HCT116 (cell line): ENCODE measurements at regions not wholly inside any gene's neighbourhood (a gene's known extent, or its start where the extent isn't known, plus 50 kb on each side); places are given as distances from the start of the nearest gene placed in this dataset.

ENCODE experiments used
- ATAC-seq: fragments of 200-7000 bp; cut with Tn5 transposase; 2 replicates; pipeline ENCODE4 v1.9.1; 2020; ENCODE audit warnings: mild to moderate bottlenecking, moderate library complexity
- BruUV-seq: library from RNA; stranded (reverse); fragments of 400-500 nt; replicated peaks from 2 replicates; lab custom pipeline; 2021; lab: Mats Ljungman, UMichigan
- CTCF ChIA-PET: fragments of 300-600 bp; sonication (Branson Sonifier 250); formaldehyde crosslinking; loops from one replicate; lab custom pipeline; 2021; ENCODE audit warnings: antibody characterized with exemption; lab: Charles Lee
- POLR2A ChIA-PET: fragments of 300-600, 350-600 bp; sonication (Branson Sonifier 250); formaldehyde crosslinking; loops from one replicate; lab custom pipeline; 2021; ENCODE audit warnings: antibody characterized with exemption; lab: Charles Lee
- RAD21 ChIA-PET, 2 experiments: fragments of 300-600 bp; sonication (Branson Sonifier 250); formaldehyde crosslinking; loops; one replicate each; lab custom pipeline; 2023; ENCODE audit warnings: low total read pairs in 2 of 2; ENCODE audit not compliant: uncharacterized antibody in 2 of 2, unreplicated experiment in 2 of 2, low non-redundant PET in 1 of 2; lab: Charles Lee
- DNase-seq: peaks from one replicate; pipeline ENCODE4 v3.0.0-alpha.2; 2010; ENCODE audit warnings: low read depth, low spot score
- H2AFZ ChIP-seq: fragments of 200-600 bp; shearing (Covaris generic), sonication (generic); 2 replicates; pipeline ENCODE4 v1.6.1; 2017; ENCODE audit warnings: low read depth, mixed run types, mixed read lengths, antibody characterized with exemption, low read length; ENCODE audit not compliant: poor library complexity, severe bottlenecking
- H3K27ac ChIP-seq: 2 replicates; pipeline ENCODE4 v1.5.1; 2012; ENCODE audit warnings: low read depth, low read length
- H3K27me3 ChIP-seq: fragments of 200-600 bp; sonication (generic); 2 replicates; pipeline ENCODE4 v1.6.1; 2016; ENCODE audit warnings: mixed run types, low read length, mixed read lengths; ENCODE audit not compliant: insufficient read depth
- H3K36me3 ChIP-seq, 2 experiments: fragments of 200-500 bp in 1 of 2; fragments of 200-600 bp in 1 of 2; sonication (Bioruptor generic) in 1 of 2; sonication (generic) in 1 of 2; 2 replicates each; pipeline versions ENCODE4 v1.5.1 to v1.6.1; 2014 to 2016; ENCODE audit warnings: low read length in 2 of 2, inconsistent platforms in 1 of 2, mixed read lengths in 1 of 2, mixed run types in 1 of 2; ENCODE audit not compliant: insufficient read depth in 2 of 2, control insufficient read depth in 1 of 2
- H3K4me1 ChIP-seq, 2 experiments: fragments of 200-600 bp in 1 of 2; sonication (generic) in 1 of 2; 2 replicates each; pipeline versions ENCODE4 v1.5.1 to v1.6.1; 2012 to 2017; ENCODE audit warnings: low read length in 2 of 2, inconsistent platforms in 1 of 2, mild to moderate bottlenecking in 1 of 2, mixed read lengths in 1 of 2, mixed run types in 1 of 2, moderate library complexity in 1 of 2; ENCODE audit not compliant: insufficient read depth in 2 of 2, control insufficient read depth in 1 of 2
- H3K4me2 ChIP-seq: fragments of 200-600 bp; sonication (generic); 2 replicates; pipeline ENCODE4 v1.6.1; 2017; ENCODE audit warnings: mixed run types, low read length, mixed read lengths
- H3K4me3 ChIP-seq, 2 experiments: fragments of 200-600 bp in 1 of 2; sonication (generic) in 1 of 2; replicated peaks in 1 of 2; 2 replicates each; pipeline ENCODE4 v1.5.1; 2011 to 2016; ENCODE audit warnings: low read length in 2 of 2, control low read depth in 1 of 2, low read depth in 1 of 2, mild to moderate bottlenecking in 1 of 2, mixed read lengths in 1 of 2, mixed run types in 1 of 2
- H3K79me2 ChIP-seq: fragments of 200-600 bp; sonication (generic); 2 replicates; pipeline ENCODE4 v1.6.1; 2017; ENCODE audit warnings: mild to moderate bottlenecking, mixed run types, low read length, moderate library complexity, mixed read lengths; ENCODE audit not compliant: insufficient read depth
- H3K9ac ChIP-seq: fragments of 200-600 bp; sonication (generic); 2 replicates; pipeline ENCODE4 v1.6.1; 2016; ENCODE audit warnings: low read length, mixed read lengths
- H3K9me2 ChIP-seq: fragments of 200-600 bp; sonication (generic), shearing (Covaris generic); 2 replicates; pipeline ENCODE4 v1.6.1; 2017; ENCODE audit warnings: mixed run types, mild to moderate bottlenecking, moderate library complexity; ENCODE audit not compliant: insufficient read depth
- H3K9me3 ChIP-seq, 2 experiments: fragments of 200-500 bp in 1 of 2; fragments of 200-600 bp in 1 of 2; sonication (Bioruptor generic) in 1 of 2; sonication (generic) in 1 of 2; 2 replicates each; pipeline ENCODE4 v1.6.1; 2014 to 2017; ENCODE audit warnings: low read length in 2 of 2, mixed read lengths in 2 of 2, inconsistent platforms in 1 of 2, low read depth in 1 of 2, mild to moderate bottlenecking in 1 of 2, mixed run types in 1 of 2, moderate library complexity in 1 of 2; ENCODE audit not compliant: control insufficient read depth in 1 of 2, insufficient read depth in 1 of 2
- H4K20me1 ChIP-seq: fragments of 200-600 bp; sonication (generic), shearing (Covaris generic); 2 replicates; pipeline ENCODE4 v1.6.1; 2017; ENCODE audit warnings: mixed run types, mild to moderate bottlenecking, moderate library complexity; ENCODE audit not compliant: insufficient read depth
- CBX3 ChIP-seq: IDR thresholded peaks from 2 replicates; pipeline ENCODE4 v1.6.1; 2012; ENCODE audit warnings: low read depth
- CEBPB ChIP-seq: IDR thresholded peaks from 2 replicates; pipeline ENCODE4 v1.6.1; 2012; ENCODE audit warnings: low read depth
- EZH2 ChIP-seq: fragments of 200-600 bp; sonication (generic); IDR thresholded peaks from 2 replicates; pipeline ENCODE4 v1.6.1; 2017; ENCODE audit warnings: antibody characterized with exemption, mixed run types
- EZH2phosphoT487 ChIP-seq: fragments of 200-600 bp; IDR thresholded peaks from 2 replicates; pipeline ENCODE4 v1.6.1; 2018; ENCODE audit warnings: antibody characterized with exemption, borderline replicate concordance
- FOSL1 ChIP-seq: IDR thresholded peaks from 2 replicates; pipeline ENCODE4 v1.6.1; 2012; ENCODE audit warnings: low read depth
- JUND ChIP-seq: IDR thresholded peaks from 2 replicates; pipeline ENCODE4 v1.6.1; 2012
- POLR2A ChIP-seq: IDR thresholded peaks from 2 replicates; pipeline ENCODE4 v1.7.0; 2011; ENCODE audit warnings: borderline replicate concordance; ENCODE audit not compliant: insufficient read depth, insufficient read length; ENCODE audit errors: extremely low read depth
- POLR2AphosphoS5 ChIP-seq: IDR thresholded peaks from 2 replicates; pipeline ENCODE4 v1.6.1; 2011; ENCODE audit warnings: mild to moderate bottlenecking, low read depth, low read length, moderate library complexity
- RAD21 ChIP-seq: IDR thresholded peaks from 2 replicates; pipeline ENCODE4 v1.6.1; 2012; ENCODE audit warnings: low read depth, mild to moderate bottlenecking
- TCF7L2 ChIP-seq: IDR thresholded peaks from 2 replicates; pipeline ENCODE4 v1.7.0; 2011; ENCODE audit warnings: borderline replicate concordance, inconsistent platforms; ENCODE audit not compliant: insufficient read depth, insufficient read length; ENCODE audit errors: extremely low read depth
- ZFX ChIP-seq: fragments of 450-650 bp; IDR thresholded peaks from 2 replicates; pipeline ENCODE4 v1.6.1; 2017
- ZNF274 ChIP-seq: fragments of 200-500 bp; sonication (Bioruptor generic); IDR thresholded peaks from 2 replicates; pipeline ENCODE4 v1.6.1; 2014; ENCODE audit warnings: mild to moderate bottlenecking, low read depth, low read length, inconsistent platforms
- intact Hi-C: fragments of 100-400 bp; cut with micrococcal nuclease; formaldehyde crosslinking; loops from 2 replicates; pipeline ENCODE4 v1.10.0; 2022
- TF ChIP-seq, protein P1 (sequence below), 3 experiments: fragments of 200-600 bp in 1 of 3; sonication (generic) in 1 of 3; IDR thresholded peaks in 2 of 3; conservative IDR thresholded peaks in 1 of 3; 2 replicates each; pipeline ENCODE4 v1.5.1; 2012 to 2017; ENCODE audit warnings: low read depth in 2 of 3, low read length in 2 of 3, antibody characterized with exemption in 1 of 3, borderline replicate concordance in 1 of 3, control low read depth in 1 of 3, mild to moderate bottlenecking in 1 of 3, mixed read lengths in 1 of 3, mixed run types in 1 of 3, moderate library complexity in 1 of 3; ENCODE audit not compliant: insufficient read depth in 1 of 3
- TF ChIP-seq, protein P2 (sequence below): IDR thresholded peaks from 2 replicates; pipeline ENCODE4 v1.6.1; 2012; ENCODE audit warnings: low read depth
- TF ChIP-seq, protein P3 (sequence below): IDR thresholded peaks from 2 replicates; pipeline ENCODE4 v1.6.1; 2012
- TF ChIP-seq, protein P4 (sequence below): IDR thresholded peaks from 2 replicates; pipeline ENCODE4 v1.6.1; 2012

DNA sequence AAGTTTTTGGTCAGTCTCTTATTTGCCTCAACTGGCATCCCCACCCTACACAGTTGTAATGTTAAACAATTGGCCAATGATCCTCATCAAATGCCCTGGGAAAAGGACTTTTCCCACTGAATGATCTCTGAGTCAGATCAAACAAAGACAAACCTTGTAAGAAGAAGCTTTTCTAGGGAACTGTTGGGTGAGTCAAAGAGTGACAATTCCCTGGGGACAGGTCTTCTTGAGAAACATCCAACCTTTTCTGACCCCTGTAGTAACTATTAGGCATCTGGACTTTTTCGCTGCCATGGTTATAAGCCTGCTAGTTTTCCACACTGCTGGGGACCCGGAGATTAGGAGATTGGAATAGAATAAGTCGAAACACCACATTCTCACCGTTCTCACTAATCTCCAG lies 789.8 kb upstream of the API5 start:
- TF ChIP-seq, protein P1, sequence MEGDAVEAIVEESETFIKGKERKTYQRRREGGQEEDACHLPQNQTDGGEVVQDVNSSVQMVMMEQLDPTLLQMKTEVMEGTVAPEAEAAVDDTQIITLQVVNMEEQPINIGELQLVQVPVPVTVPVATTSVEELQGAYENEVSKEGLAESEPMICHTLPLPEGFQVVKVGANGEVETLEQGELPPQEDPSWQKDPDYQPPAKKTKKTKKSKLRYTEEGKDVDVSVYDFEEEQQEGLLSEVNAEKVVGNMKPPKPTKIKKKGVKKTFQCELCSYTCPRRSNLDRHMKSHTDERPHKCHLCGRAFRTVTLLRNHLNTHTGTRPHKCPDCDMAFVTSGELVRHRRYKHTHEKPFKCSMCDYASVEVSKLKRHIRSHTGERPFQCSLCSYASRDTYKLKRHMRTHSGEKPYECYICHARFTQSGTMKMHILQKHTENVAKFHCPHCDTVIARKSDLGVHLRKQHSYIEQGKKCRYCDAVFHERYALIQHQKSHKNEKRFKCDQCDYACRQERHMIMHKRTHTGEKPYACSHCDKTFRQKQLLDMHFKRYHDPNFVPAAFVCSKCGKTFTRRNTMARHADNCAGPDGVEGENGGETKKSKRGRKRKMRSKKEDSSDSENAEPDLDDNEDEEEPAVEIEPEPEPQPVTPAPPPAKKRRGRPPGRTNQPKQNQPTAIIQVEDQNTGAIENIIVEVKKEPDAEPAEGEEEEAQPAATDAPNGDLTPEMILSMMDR (IDR thresholded peaks at IDR 0.05 in 2 of 3, conservative IDR thresholded peaks at IDR 0.05 in 1 of 3; ENCODE audit: borderline replicate concordance in 1 of 3, insufficient read depth in 1 of 3, low read depth in 2 of 3, low read length in 2 of 3): no peak
- no peak for TF ChIP-seq TCF7L2
- TF ChIP-seq, protein P2, sequence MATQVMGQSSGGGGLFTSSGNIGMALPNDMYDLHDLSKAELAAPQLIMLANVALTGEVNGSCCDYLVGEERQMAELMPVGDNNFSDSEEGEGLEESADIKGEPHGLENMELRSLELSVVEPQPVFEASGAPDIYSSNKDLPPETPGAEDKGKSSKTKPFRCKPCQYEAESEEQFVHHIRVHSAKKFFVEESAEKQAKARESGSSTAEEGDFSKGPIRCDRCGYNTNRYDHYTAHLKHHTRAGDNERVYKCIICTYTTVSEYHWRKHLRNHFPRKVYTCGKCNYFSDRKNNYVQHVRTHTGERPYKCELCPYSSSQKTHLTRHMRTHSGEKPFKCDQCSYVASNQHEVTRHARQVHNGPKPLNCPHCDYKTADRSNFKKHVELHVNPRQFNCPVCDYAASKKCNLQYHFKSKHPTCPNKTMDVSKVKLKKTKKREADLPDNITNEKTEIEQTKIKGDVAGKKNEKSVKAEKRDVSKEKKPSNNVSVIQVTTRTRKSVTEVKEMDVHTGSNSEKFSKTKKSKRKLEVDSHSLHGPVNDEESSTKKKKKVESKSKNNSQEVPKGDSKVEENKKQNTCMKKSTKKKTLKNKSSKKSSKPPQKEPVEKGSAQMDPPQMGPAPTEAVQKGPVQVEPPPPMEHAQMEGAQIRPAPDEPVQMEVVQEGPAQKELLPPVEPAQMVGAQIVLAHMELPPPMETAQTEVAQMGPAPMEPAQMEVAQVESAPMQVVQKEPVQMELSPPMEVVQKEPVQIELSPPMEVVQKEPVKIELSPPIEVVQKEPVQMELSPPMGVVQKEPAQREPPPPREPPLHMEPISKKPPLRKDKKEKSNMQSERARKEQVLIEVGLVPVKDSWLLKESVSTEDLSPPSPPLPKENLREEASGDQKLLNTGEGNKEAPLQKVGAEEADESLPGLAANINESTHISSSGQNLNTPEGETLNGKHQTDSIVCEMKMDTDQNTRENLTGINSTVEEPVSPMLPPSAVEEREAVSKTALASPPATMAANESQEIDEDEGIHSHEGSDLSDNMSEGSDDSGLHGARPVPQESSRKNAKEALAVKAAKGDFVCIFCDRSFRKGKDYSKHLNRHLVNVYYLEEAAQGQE: no peak
- no peak for TF ChIP-seq FOSL1
- no peak for TF ChIP-seq JUND
- TF ChIP-seq ZNF274: no peak
- no peak for TF ChIP-seq CBX3
- no peak for TF ChIP-seq POLR2AphosphoS5
- TF ChIP-seq, protein P3, sequence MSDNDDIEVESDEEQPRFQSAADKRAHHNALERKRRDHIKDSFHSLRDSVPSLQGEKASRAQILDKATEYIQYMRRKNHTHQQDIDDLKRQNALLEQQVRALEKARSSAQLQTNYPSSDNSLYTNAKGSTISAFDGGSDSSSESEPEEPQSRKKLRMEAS: no peak
- TF ChIP-seq EZH2: no peak
- TF ChIP-seq ZFX: no peak
- no peak for TF ChIP-seq RAD21
- TF ChIP-seq EZH2phosphoT487: no peak
- TF ChIP-seq CEBPB: no peak
- TF ChIP-seq, protein P4, sequence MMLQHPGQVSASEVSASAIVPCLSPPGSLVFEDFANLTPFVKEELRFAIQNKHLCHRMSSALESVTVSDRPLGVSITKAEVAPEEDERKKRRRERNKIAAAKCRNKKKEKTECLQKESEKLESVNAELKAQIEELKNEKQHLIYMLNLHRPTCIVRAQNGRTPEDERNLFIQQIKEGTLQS: no peak
- no peak for TF ChIP-seq POLR2A
- ChIA-PET RAD21 (no interaction called here), POLR2A (no interaction called here), CTCF (no interaction called here)
- H3K36me3 ChIP-seq: no peaks in the 10 kb centered on the region
- ATAC-seq (no peak), DNase-seq (no peak)
- H3K4me1 ChIP-seq: no peaks in the 10 kb centered on the region
- no TSS peak for BruUV-seq
- H3K4me2 ChIP-seq: no peak overlapping the region
- no peak overlapping the region for H3K27ac ChIP-seq
- peaks cover 0 to 6% of the 10 kb centered on the region in 2 experiments; a peak in 2 of 4 replicates for H3K9me3 ChIP-seq
- H4K20me1 ChIP-seq: no peaks in the 10 kb centered on the region
- no peak overlapping the region for H2AFZ ChIP-seq
- H3K9me2 ChIP-seq: no peaks in the 10 kb centered on the region
- intact Hi-C loops: no loop called here
- no peak overlapping the region for H3K9ac ChIP-seq
- H3K79me2 ChIP-seq: no peaks in the 10 kb centered on the region
- no peak overlapping the region for H3K4me3 ChIP-seq
- no peaks in the 10 kb centered on the region for H3K27me3 ChIP-seq
